PFSK-1 (cell line): ENCODE measurements at regions not wholly inside any gene's neighbourhood (a gene's known extent, or its start where the extent isn't known, plus 50 kb on each side); places are given as distances from the start of the nearest gene placed in this dataset.

Experiments used
- FOXP2 ChIP-seq: optimal IDR thresholded peaks from 2 replicates; pipeline ENCODE3; 2011; ENCODE audit warnings: borderline replicate concordance, control low read depth, inconsistent platforms; ENCODE audit not compliant: insufficient read depth; ENCODE audit errors: extremely low read length, extremely low read depth
- POLR2AphosphoS5 ChIP-seq: IDR thresholded peaks from 2 replicates; pipeline ENCODE4 v1.6.1; 2012; ENCODE audit warnings: low read depth, mild to moderate bottlenecking, control low read depth, low read length, moderate library complexity
- REST ChIP-seq, 2 experiments: IDR thresholded peaks; 2 replicates each; pipeline versions ENCODE4 v1.6.1 to v1.8.0; 2011 to 2012; ENCODE audit warnings: low read depth in 2 of 2, low read length in 2 of 2, control low read depth in 1 of 2, inconsistent platforms in 1 of 2, mild to moderate bottlenecking in 1 of 2, moderate library complexity in 1 of 2; ENCODE audit not compliant: insufficient read depth in 1 of 2
- SIN3A ChIP-seq: IDR thresholded peaks from 2 replicates; pipeline ENCODE4 v1.6.1; 2012; ENCODE audit warnings: mild to moderate bottlenecking, low read length, moderate library complexity, borderline replicate concordance; ENCODE audit not compliant: insufficient read depth
- TAF1 ChIP-seq: IDR thresholded peaks from 2 replicates; pipeline ENCODE4 v1.6.1; 2012; ENCODE audit warnings: low read length, control low read depth, borderline replicate concordance; ENCODE audit not compliant: insufficient read depth

- no peak for TF ChIP-seq TAF1
- no peak for TF ChIP-seq POLR2AphosphoS5
- no peak for TF ChIP-seq REST (IDR thresholded peaks at IDR 0.05; ENCODE audit: insufficient read depth in 1 of 2, low read depth in 2 of 2, low read length in 2 of 2)
- no peak for TF ChIP-seq SIN3A
- no peak for TF ChIP-seq FOXP2
Measured at GRCh38 chr10:44827431-44828006, 83.6 kb upstream of the TMEM72 start.
